Breast epithelium (tissue), 4 donors: ENCODE measurements at regions not wholly inside any gene's neighbourhood (a gene's known extent, or its start where the extent isn't known, plus 50 kb on each side); places are given as distances from the start of the nearest gene placed in this dataset.

Experiments used
- DNase-seq, 2 donors: peaks; one replicate each; pipeline ENCODE4 v3.0.0-alpha.2; 2019; ENCODE audit warnings: low spot score in 2 of 2
- H3K27ac ChIP-seq, 2 donors: fragments of 200-600 bp; sonication (generic) in 1 of 2; one replicate each; pipeline ENCODE4 v1.5.1; 2016 to 2019; ENCODE audit warnings: mild to moderate bottlenecking in 1 of 2
- H3K27me3 ChIP-seq, 2 donors: fragments of 200-600 bp; sonication (generic) in 1 of 2; one replicate each; pipeline versions ENCODE4 v1.5.1 to v1.6.0; 2017 to 2019; ENCODE audit warnings: control low read depth in 1 of 2, mild to moderate bottlenecking in 1 of 2
- H3K36me3 ChIP-seq: fragments of 200-600 bp; one replicate; pipeline ENCODE4 v1.5.1; 2019
- H3K4me1 ChIP-seq, 2 donors: fragments of 200-600 bp; sonication (generic); one replicate each; pipeline ENCODE4 v1.5.1; 2016 to 2019; ENCODE audit warnings: control low read depth in 1 of 2
- H3K4me3 ChIP-seq, 3 donors: fragments of 200-600 bp; sonication (generic); 1 replicate in 2 of 3; 2 replicates in 1 of 3; pipeline ENCODE4 v1.5.1; 2016 to 2019; ENCODE audit warnings: mild to moderate bottlenecking in 3 of 3, moderate library complexity in 2 of 3
- H3K9me3 ChIP-seq, 2 donors: fragments of 200-600 bp; sonication (generic) in 1 of 2; one replicate each; pipeline ENCODE4 v1.5.1; 2016 to 2019; ENCODE audit warnings: control low read depth in 1 of 2
- POLR2A ChIP-seq: fragments of 450-650 bp; IDR thresholded peaks from one replicate; pipeline ENCODE4 v1.6.1; 2016; ENCODE audit warnings: antibody characterized with exemption, mild to moderate bottlenecking, moderate library complexity
- POLR2AphosphoS5 ChIP-seq, 3 donors: sonication (generic); formaldehyde crosslinking; IDR thresholded peaks; one replicate each; pipeline ENCODE4 v1.6.1; 2017; ENCODE audit warnings: antibody characterized with exemption in 3 of 3
- intact Hi-C: fragments of 100-400 bp; cut with DNase I; formaldehyde crosslinking; loops from one replicate; pipeline ENCODE4 v1.15.1; 2023; ENCODE audit warnings: low total_unique reads
- TF ChIP-seq, protein P1 (sequence below), 3 donors: fragments of 450-650 bp; IDR thresholded peaks; one replicate each; pipeline ENCODE4 v1.5.1; 2016 to 2017; ENCODE audit warnings: antibody characterized with exemption in 3 of 3, mild to moderate bottlenecking in 3 of 3, moderate library complexity in 3 of 3

DNA sequence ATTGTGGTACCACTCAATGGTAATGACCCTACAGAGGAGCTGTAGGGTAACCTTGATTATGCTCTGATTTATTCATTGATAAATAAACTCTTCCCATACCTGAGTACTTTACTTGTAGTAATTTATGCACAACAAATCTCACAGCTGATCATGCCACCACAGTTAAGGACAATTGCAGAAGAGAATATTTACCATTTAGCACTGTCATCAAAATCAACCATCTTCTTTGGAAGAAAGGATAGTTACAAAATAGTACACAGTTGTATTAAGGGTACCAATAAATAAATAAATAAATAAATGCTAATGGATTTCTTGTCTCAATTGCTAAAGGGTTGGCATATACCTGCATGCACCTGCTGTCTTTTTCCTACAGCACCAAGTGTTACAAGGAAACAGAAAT, 97.6 kb upstream of the PDE1C start:
- intact Hi-C loops = no loop called here
- Histone ChIP-seq H3K4me1 (no peaks in the 10 kb centered on the region), H3K9me3 (no peaks in the 10 kb centered on the region), H3K4me3 (no peak overlapping the region), H3K36me3 (no peaks in the 10 kb centered on the region), H3K27ac (no peak overlapping the region), H3K27me3 (no peaks in the 10 kb centered on the region)
- DNase-seq = no peak
- TF ChIP-seq POLR2AphosphoS5 (IDR thresholded peaks at IDR 0.05) (no peak), POLR2A (no peak)
- TF ChIP-seq, protein P1, sequence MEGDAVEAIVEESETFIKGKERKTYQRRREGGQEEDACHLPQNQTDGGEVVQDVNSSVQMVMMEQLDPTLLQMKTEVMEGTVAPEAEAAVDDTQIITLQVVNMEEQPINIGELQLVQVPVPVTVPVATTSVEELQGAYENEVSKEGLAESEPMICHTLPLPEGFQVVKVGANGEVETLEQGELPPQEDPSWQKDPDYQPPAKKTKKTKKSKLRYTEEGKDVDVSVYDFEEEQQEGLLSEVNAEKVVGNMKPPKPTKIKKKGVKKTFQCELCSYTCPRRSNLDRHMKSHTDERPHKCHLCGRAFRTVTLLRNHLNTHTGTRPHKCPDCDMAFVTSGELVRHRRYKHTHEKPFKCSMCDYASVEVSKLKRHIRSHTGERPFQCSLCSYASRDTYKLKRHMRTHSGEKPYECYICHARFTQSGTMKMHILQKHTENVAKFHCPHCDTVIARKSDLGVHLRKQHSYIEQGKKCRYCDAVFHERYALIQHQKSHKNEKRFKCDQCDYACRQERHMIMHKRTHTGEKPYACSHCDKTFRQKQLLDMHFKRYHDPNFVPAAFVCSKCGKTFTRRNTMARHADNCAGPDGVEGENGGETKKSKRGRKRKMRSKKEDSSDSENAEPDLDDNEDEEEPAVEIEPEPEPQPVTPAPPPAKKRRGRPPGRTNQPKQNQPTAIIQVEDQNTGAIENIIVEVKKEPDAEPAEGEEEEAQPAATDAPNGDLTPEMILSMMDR (IDR thresholded peaks at IDR 0.05) = no peak

DNA sequence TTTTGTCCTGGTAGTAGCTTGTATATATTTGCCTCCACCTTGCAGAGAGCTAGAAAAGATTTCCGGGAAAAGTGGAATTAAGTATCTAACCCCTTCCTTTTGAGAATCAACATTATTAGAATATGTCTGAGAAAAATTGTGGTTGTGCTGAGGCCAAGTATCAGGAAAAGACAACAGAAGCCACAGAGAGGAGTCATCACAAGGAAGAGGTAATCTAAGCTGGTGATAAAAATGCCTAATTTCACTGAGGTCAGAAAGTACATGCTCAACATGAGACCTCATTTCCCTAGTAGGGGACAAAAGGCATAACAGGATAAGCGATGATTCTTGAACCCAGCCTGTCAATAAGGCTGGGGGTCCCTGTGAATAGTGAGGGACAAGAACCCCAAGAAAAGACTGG, 97.0 kb upstream of the PDE1C start:
- Histone ChIP-seq H3K4me1 (no peaks in the 10 kb centered on the region), H3K9me3 (no peaks in the 10 kb centered on the region), H3K27me3 (no peaks in the 10 kb centered on the region), H3K4me3 (no peak overlapping the region), H3K36me3 (no peaks in the 10 kb centered on the region), H3K27ac (no peak overlapping the region)
- no peak for DNase-seq
- intact Hi-C loops = no loop called here
- TF ChIP-seq POLR2A (no peak), POLR2AphosphoS5 (IDR thresholded peaks at IDR 0.05) (no peak)
- TF ChIP-seq, protein P1 (IDR thresholded peaks at IDR 0.05) = no peak

DNA sequence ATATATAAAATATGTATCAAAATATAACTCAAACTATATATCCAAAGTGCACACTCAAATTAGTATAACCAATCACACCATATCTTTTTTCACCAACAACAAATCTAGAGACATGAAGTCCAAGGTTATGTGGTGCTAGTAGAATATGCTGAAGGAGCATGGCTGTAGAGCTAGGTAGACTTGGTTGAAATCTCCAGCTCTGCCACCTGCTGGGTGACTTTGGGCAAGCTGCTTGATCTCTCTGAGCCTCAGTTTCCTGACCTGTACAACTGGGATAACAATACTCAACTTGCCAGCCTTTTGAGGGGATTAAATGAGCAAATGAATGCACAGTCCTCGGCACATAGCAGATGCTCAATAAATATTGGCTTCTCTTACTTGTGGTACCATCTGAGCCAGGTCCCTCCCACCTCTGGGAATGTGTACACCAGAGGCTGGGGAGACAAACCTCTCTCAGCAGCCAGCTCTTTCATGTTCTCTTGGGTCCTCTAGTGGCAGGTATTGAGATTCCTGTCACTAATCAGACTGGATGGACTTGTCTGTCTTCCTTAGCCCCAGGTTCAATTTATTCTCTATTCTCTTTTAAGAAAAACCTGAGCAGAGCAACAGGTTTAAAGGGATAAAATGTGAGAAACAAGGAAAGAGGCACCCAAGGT, 94.3 kb upstream of the PDE1C start:
- no peak for TF ChIP-seq POLR2AphosphoS5 (IDR thresholded peaks at IDR 0.05)
- TF ChIP-seq, protein P1 (IDR thresholded peaks at IDR 0.05) = peak in 2 of 3 donors; percentile 23 to 43
- DNase-seq = no peak
- intact Hi-C loops = no loop called here
- H3K27ac ChIP-seq = no peak overlapping the region
- H3K36me3 ChIP-seq = no peaks in the 10 kb centered on the region
- H3K27me3 ChIP-seq = no peaks in the 10 kb centered on the region
- no peaks in the 10 kb centered on the region for H3K9me3 ChIP-seq
- H3K4me3 ChIP-seq = no peak overlapping the region
- no peaks in the 10 kb centered on the region for H3K4me1 ChIP-seq

DNA sequence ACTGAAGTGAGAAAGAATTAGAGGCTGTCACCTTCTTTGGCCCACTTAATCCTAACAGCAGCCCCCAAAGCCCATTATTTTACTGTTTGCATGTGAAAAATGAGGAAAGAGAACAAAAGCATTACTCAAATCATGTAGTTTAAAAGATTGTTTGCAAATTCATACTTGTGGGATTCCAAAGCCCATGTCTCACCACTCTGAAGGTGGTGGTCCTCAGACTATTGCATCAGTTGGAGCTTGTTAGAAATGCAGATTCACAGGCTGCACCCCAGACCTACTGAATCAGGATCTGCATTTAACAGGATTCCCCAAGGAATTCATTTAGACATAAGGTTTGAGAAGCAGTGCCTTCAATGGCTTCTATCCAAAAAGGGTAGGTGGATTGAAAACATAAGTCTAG, 93.7 kb upstream of the PDE1C start:
- H3K4me1 ChIP-seq = no peaks in the 10 kb centered on the region
- H3K36me3 ChIP-seq = no peaks in the 10 kb centered on the region
- H3K27ac ChIP-seq = peak overlapping the region in 1 of 2 donors; percentile 55
- no peak overlapping the region for H3K4me3 ChIP-seq
- no peaks in the 10 kb centered on the region for H3K9me3 ChIP-seq
- TF ChIP-seq, protein P1 (IDR thresholded peaks at IDR 0.05) = no peak
- TF ChIP-seq POLR2A = no peak
- no peak for TF ChIP-seq POLR2AphosphoS5 (IDR thresholded peaks at IDR 0.05)
- intact Hi-C loops = no loop called here
- DNase-seq = no peak
- H3K27me3 ChIP-seq = no peaks in the 10 kb centered on the region

DNA sequence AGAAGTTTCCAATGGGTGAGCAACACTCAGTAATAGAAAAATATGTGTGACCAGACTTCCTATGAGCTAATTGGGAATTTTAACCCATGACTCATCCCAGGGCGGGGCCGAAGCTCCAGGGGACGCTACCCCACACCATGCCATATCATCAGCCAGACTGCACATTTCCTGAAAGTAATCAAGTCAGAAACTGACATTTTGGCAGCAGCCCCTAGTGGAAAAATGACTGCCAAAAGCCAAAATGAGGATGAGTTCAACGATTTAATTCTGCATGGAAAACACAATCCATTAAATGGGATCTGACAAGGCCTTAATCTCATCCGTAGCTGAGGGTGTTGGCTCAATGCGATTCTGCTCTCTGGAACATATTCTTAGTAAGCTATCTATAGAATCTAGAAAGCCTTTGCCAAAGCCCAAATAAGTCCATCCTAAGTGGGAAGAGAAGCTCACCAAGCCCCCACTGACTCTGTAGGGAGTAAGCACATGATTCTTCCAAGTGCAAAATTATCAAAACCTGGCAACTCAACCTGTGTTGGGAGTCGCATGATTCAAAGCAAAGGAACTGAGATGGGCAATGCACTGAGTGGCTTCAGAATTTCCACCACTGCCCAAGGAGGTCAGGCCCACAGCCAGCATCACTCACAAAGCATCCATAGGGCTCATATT, 93.1 kb upstream of the PDE1C start:
- TF ChIP-seq POLR2A (no peak), POLR2AphosphoS5 (IDR thresholded peaks at IDR 0.05) (no peak)
- TF ChIP-seq, protein P1 (IDR thresholded peaks at IDR 0.05) = no peak
- intact Hi-C loops = no loop called here
- Histone ChIP-seq H3K27ac (peak overlapping the region in 1 of 2 donors; percentile 55), H3K36me3 (no peaks in the 10 kb centered on the region), H3K4me3 (no peak overlapping the region), H3K27me3 (no peaks in the 10 kb centered on the region), H3K9me3 (no peaks in the 10 kb centered on the region), H3K4me1 (no peaks in the 10 kb centered on the region)
- DNase-seq = peak in 1 of 2 donors; percentile 43
